RWPE2 (cell line): ENCODE measurements at regions not wholly inside any gene's neighbourhood (a gene's known extent, or its start where the extent isn't known, plus 50 kb on each side); places are given as distances from the start of the nearest gene placed in this dataset.

Experiments used
- ATAC-seq: fragments of 200-7000 bp; cut with Tn5 transposase; 3 replicates; pipeline ENCODE4 v1.9.1; 2021; ENCODE audit warnings: low read depth
- DNase-seq: peaks from one replicate; pipeline ENCODE4 v3.0.0-alpha.2; 2020; ENCODE audit warnings: low spot score
- H3K27ac ChIP-seq: fragments of 450-650 bp; 2 replicates; pipeline ENCODE4 v1.5.1; 2017; ENCODE audit warnings: mild to moderate bottlenecking; ENCODE audit not compliant: poor library complexity, severe bottlenecking
- H3K27me3 ChIP-seq: fragments of 250-450 bp; sonication (Bioruptor Pico); 2 replicates; pipeline ENCODE4 v1.5.1; 2021; ENCODE audit warnings: mild to moderate bottlenecking, moderate library complexity; ENCODE audit not compliant: insufficient read depth, poor library complexity, severe bottlenecking
- H3K36me3 ChIP-seq: fragments of 250-450 bp; sonication (Bioruptor Pico); 2 replicates; pipeline ENCODE4 v1.5.1; 2020; ENCODE audit warnings: low read depth, mild to moderate bottlenecking, moderate library complexity
- H3K4me1 ChIP-seq: fragments of 250-450 bp; sonication (Bioruptor Pico); 2 replicates; pipeline ENCODE4 v1.5.1; 2021; ENCODE audit warnings: mild to moderate bottlenecking, moderate library complexity; ENCODE audit not compliant: insufficient read depth, poor library complexity, severe bottlenecking
- H3K4me3 ChIP-seq: fragments of 250-450 bp; sonication (Bioruptor Pico); 2 replicates; pipeline ENCODE4 v1.5.1; 2021; ENCODE audit warnings: mild to moderate bottlenecking, moderate library complexity; ENCODE audit not compliant: severe bottlenecking
- H3K9me3 ChIP-seq: fragments of 250-450 bp; sonication (Bioruptor Pico); 2 replicates; pipeline ENCODE4 v1.5.1; 2021; ENCODE audit warnings: mild to moderate bottlenecking, moderate library complexity; ENCODE audit not compliant: severe bottlenecking
- TF ChIP-seq, protein P1 (sequence below): fragments of 450-650 bp; IDR thresholded peaks from one replicate; pipeline ENCODE4 v1.5.1; 2017; ENCODE audit warnings: mild to moderate bottlenecking, moderate library complexity; ENCODE audit not compliant: poor library complexity, severe bottlenecking

DNA sequence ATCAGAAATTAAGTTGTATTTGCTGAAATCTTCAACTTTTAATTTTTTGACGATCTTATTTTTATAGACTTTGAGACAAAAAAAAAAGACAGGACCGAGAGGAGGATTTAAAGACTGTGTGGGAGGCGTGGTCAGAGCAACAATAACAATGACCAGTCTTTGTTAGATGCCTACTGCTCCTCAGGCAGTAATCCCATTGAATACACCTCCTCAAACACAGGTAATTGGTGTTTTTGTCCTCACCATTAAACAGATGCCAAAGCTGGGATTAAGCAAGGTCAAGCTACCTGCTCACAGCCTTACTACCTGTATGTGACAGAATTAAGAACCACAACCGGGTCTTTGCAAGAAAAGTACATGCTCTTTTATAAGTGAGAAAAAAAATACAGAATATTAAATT, 233.3 kb upstream of the GRAMD2B start:
- ATAC-seq (no peak), DNase-seq (no peak)
- no peaks in the 10 kb centered on the region for H3K9me3 ChIP-seq
- H3K27ac ChIP-seq: no peak overlapping the region
- no peaks in the 10 kb centered on the region for H3K4me1 ChIP-seq
- H3K27me3 ChIP-seq: no peaks in the 10 kb centered on the region
- TF ChIP-seq, protein P1, sequence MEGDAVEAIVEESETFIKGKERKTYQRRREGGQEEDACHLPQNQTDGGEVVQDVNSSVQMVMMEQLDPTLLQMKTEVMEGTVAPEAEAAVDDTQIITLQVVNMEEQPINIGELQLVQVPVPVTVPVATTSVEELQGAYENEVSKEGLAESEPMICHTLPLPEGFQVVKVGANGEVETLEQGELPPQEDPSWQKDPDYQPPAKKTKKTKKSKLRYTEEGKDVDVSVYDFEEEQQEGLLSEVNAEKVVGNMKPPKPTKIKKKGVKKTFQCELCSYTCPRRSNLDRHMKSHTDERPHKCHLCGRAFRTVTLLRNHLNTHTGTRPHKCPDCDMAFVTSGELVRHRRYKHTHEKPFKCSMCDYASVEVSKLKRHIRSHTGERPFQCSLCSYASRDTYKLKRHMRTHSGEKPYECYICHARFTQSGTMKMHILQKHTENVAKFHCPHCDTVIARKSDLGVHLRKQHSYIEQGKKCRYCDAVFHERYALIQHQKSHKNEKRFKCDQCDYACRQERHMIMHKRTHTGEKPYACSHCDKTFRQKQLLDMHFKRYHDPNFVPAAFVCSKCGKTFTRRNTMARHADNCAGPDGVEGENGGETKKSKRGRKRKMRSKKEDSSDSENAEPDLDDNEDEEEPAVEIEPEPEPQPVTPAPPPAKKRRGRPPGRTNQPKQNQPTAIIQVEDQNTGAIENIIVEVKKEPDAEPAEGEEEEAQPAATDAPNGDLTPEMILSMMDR: no peak
- no peaks in the 10 kb centered on the region for H3K36me3 ChIP-seq
- no peak overlapping the region for H3K4me3 ChIP-seq

DNA sequence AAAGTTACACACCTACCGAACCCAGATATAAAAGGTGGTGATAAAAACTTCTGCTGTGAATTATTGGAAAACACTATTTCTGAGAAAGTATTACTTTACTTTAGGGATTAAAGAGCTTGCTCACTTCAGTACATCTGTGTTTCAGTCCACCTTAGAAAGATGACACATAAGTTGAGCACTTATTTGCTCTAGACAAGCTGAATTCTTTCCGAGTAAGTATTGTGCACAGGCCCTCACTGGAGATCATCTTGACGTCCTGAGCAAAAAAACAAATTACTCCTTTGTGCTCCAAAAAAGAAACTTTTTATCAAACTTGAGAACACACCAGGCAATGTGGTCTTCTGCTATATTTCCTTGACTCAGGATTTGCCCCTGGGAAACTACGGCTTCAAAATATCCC, 231.0 kb upstream of the GRAMD2B start:
- H3K27ac ChIP-seq: no peak overlapping the region
- no peak overlapping the region for H3K4me3 ChIP-seq
- ATAC-seq (no peak), DNase-seq (no peak)
- TF ChIP-seq, protein P1: no peak
- H3K36me3 ChIP-seq: no peaks in the 10 kb centered on the region
- H3K27me3 ChIP-seq: no peaks in the 10 kb centered on the region
- H3K4me1 ChIP-seq: no peaks in the 10 kb centered on the region
- no peaks in the 10 kb centered on the region for H3K9me3 ChIP-seq

DNA sequence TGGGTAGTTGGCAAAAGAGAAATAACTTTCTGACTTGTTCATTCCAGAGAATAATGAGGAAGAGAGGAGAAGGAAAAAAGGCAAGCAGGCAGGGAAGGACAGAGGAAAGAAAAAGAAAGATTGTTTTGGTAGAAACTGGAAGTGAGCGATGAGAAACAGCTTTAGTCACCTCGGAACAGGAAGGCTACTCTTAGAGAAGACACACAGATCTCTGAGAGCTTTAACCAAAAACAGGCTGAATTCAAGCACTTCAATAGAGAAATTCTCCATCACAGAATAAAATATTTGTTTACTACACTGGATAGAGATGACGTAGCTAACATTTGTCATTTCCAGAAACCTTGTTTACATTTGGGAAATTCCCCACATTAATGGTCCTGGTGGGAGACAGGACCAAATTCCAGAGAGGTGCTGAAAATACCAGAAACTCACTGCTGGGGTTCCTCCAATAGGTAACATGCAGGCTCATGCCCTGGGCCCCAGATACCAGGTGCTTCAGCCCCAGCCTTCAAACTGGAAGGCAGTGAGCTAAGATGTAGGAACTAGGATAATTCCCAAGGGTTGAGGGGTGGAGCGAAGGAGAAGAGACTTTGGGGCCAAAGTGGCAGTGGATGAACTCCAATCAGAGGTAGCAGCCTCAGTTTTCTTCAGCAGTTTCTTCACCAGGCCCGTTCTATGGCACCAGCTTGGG, 227.7 kb upstream of the GRAMD2B start:
- no peak overlapping the region for H3K4me3 ChIP-seq
- no peaks in the 10 kb centered on the region for H3K4me1 ChIP-seq
- H3K9me3 ChIP-seq: no peaks in the 10 kb centered on the region
- ATAC-seq: no peak
- no peak for DNase-seq
- TF ChIP-seq, protein P1: no peak
- H3K36me3 ChIP-seq: no peaks in the 10 kb centered on the region
- H3K27me3 ChIP-seq: no peaks in the 10 kb centered on the region
- no peak overlapping the region for H3K27ac ChIP-seq

DNA sequence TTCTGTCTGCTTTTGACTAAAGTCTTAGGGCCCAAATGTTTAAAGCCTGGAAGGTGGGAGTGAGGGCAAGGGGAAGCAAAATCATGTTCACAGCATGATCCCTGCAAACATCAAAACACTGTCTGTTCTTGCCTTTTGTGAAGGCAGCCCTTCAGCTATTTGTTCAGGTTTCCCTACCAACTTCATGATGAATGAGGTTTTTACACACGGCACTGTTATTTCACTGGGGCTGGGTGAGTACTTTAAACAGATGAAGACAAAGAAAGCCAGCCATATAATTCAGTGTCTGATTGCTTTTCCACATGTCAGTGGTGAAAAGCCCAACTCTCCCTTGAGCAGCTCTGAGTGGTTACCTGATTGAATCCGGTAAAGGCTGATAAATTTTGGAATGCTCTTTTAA, 224.7 kb upstream of the GRAMD2B start:
- H3K4me1 ChIP-seq: no peaks in the 10 kb centered on the region
- ATAC-seq (no peak), DNase-seq (no peak)
- H3K36me3 ChIP-seq: no peaks in the 10 kb centered on the region
- H3K27ac ChIP-seq: no peak overlapping the region
- no peaks in the 10 kb centered on the region for H3K27me3 ChIP-seq
- H3K9me3 ChIP-seq: no peaks in the 10 kb centered on the region
- TF ChIP-seq, protein P1: no peak
- no peak overlapping the region for H3K4me3 ChIP-seq

DNA sequence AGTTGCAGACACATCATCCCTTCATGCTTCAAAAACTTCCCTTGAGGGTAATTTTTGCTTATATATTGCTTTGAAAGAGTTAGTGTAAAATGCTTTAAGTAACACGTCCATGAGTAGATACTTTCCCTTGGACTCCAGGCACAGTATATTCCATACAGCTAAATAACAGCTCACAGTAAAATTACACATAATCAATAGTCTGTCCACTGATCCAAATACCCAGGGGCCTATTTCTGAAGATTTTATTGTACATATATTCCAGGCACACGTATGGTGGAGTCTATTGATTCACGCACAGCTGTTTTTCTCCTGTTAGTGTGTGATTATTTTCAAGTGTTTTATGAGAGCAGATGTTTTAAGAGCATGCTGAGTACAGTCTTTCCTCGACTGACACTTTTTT, 223.7 kb upstream of the GRAMD2B start:
- TF ChIP-seq, protein P1: no peak
- no peaks in the 10 kb centered on the region for H3K27me3 ChIP-seq
- H3K4me3 ChIP-seq: no peak overlapping the region
- no peaks in the 10 kb centered on the region for H3K36me3 ChIP-seq
- DNase-seq (no peak), ATAC-seq (no peak)
- no peak overlapping the region for H3K27ac ChIP-seq
- H3K4me1 ChIP-seq: no peaks in the 10 kb centered on the region
- H3K9me3 ChIP-seq: no peaks in the 10 kb centered on the region
